Thymus (tissue), 11 donors: ENCODE measurements at regions not wholly inside any gene's neighbourhood (a gene's known extent, or its start where the extent isn't known, plus 50 kb on each side); places are given as distances from the start of the nearest gene placed in this dataset.

Experiments used
- DNase-seq, 9 donors: peaks; one replicate each; pipeline ENCODE4 v3.0.0-alpha.2; 2013; ENCODE audit warnings: low spot score in 9 of 9, low read depth in 6 of 9, missing footprints in 1 of 9
- H3K27ac ChIP-seq, 2 donors: one replicate each; pipeline ENCODE4 v1.5.1; 2013; ENCODE audit warnings: control low read depth in 1 of 2, low read depth in 1 of 2, low read length in 1 of 2, mild to moderate bottlenecking in 1 of 2, moderate library complexity in 1 of 2
- H3K27me3 ChIP-seq, 2 donors: one replicate each; pipeline ENCODE4 v1.5.1; 2013; ENCODE audit warnings: low read length in 1 of 2; ENCODE audit not compliant: control insufficient read depth in 2 of 2, insufficient read depth in 1 of 2
- H3K36me3 ChIP-seq, 2 donors: one replicate each; pipeline ENCODE4 v1.5.1; 2013; ENCODE audit warnings: low read length in 1 of 2, mild to moderate bottlenecking in 1 of 2, moderate library complexity in 1 of 2; ENCODE audit not compliant: control insufficient read depth in 2 of 2, insufficient read depth in 2 of 2
- H3K4me1 ChIP-seq, 2 donors: one replicate each; pipeline ENCODE4 v1.5.1; 2013; ENCODE audit warnings: low read length in 2 of 2; ENCODE audit not compliant: control insufficient read depth in 2 of 2, insufficient read depth in 2 of 2
- H3K4me3 ChIP-seq, 2 donors: one replicate each; pipeline ENCODE4 v1.5.1; 2013; ENCODE audit warnings: low read length in 2 of 2, control low read depth in 1 of 2, mild to moderate bottlenecking in 1 of 2
- H3K9me3 ChIP-seq, 2 donors: one replicate each; pipeline ENCODE4 v1.5.1; 2013; ENCODE audit warnings: low read length in 1 of 2, mild to moderate bottlenecking in 1 of 2; ENCODE audit not compliant: control insufficient read depth in 2 of 2, insufficient read depth in 1 of 2
- WGBS: extraction: QIAGEN DNeasy Blood & Tissue Kit; methylation state at CpG from one replicate; pipeline ENCODE4 v1.1.7; 2013; 5-methylcytosine and 5-hydroxymethylcytosine counted together
- donor health status: healthy.

- Histone ChIP-seq H3K4me3 (no peak overlapping the region), H3K27ac (no peak overlapping the region), H3K9me3 (no peaks in the 10 kb centered on the region), H3K27me3 (no peaks in the 10 kb centered on the region), H3K4me1 (peaks cover 12 to 19% of the 10 kb centered on the region in 2 donors), H3K36me3 (no peaks in the 10 kb centered on the region)
- WGBS: 91% methylated on average over 12 of the region's 12 CpGs
- DNase-seq: no peak
These were observed 68.5 kb upstream of the ITGA6 start for GRCh38 chr2:172358691-172359556.

- no peaks in the 10 kb centered on the region for H3K9me3 ChIP-seq
- H3K27me3 ChIP-seq: no peaks in the 10 kb centered on the region
- peaks cover 15 to 20% of the 10 kb centered on the region in 2 donors for H3K4me1 ChIP-seq
- WGBS: 96% methylated on average over 3 of the region's 3 CpGs
- H3K36me3 ChIP-seq: no peaks in the 10 kb centered on the region
- no peak overlapping the region for H3K4me3 ChIP-seq
- no peak overlapping the region for H3K27ac ChIP-seq
- DNase-seq: no peak
These were observed 66.0 kb upstream of the ITGA6 start for GRCh38 chr2:172361360-172361759.

GRCh38 chr2:172361840-172362239 is 65.5 kb upstream of the ITGA6 start:
- Histone ChIP-seq H3K27me3 (no peaks in the 10 kb centered on the region), H3K36me3 (no peaks in the 10 kb centered on the region), H3K9me3 (no peaks in the 10 kb centered on the region), H3K4me1 (peaks cover 15 to 20% of the 10 kb centered on the region in 2 donors), H3K4me3 (no peak overlapping the region), H3K27ac (no peak overlapping the region)
- 98% methylated on average over 6 of the region's 6 CpGs for WGBS
- no peak for DNase-seq

- peaks cover 3 to 6% of the 10 kb centered on the region in 2 donors for H3K4me1 ChIP-seq
- no peaks in the 10 kb centered on the region for H3K36me3 ChIP-seq
- H3K9me3 ChIP-seq: no peaks in the 10 kb centered on the region
- no peaks in the 10 kb centered on the region for H3K27me3 ChIP-seq
- no peak overlapping the region for H3K27ac ChIP-seq
- H3K4me3 ChIP-seq: no peak overlapping the region
- no peak for DNase-seq
- WGBS: 98% methylated on average over 1 of the region's 1 CpG
These were observed 63.1 kb upstream of the ITGA6 start for GRCh38 chr2:172364261-172364660.

GRCh38 chr2:172366596-172367150 is 60.7 kb upstream of the ITGA6 start:
- Histone ChIP-seq H3K27ac (no peak overlapping the region), H3K9me3 (peaks cover 0 to 6% of the 10 kb centered on the region in 2 donors), H3K27me3 (no peaks in the 10 kb centered on the region), H3K4me1 (peaks cover 3 to 17% of the 10 kb centered on the region in 2 donors), H3K4me3 (no peak overlapping the region), H3K36me3 (no peaks in the 10 kb centered on the region)
- WGBS: 84% methylated on average over 11 of the region's 11 CpGs
- DNase-seq: no peak

- no peaks in the 10 kb centered on the region for H3K27me3 ChIP-seq
These were observed 56.4 kb upstream of the ITGA6 start for GRCh38 chr2:172370821-172371455.

GRCh38 chr2:172372436-172372835 is 55.0 kb upstream of the ITGA6 start:
- Histone ChIP-seq H3K4me1 (peaks cover 0 to 11% of the 10 kb centered on the region in 2 donors), H3K9me3 (peaks cover 0 to 6% of the 10 kb centered on the region in 2 donors), H3K27me3 (no peaks in the 10 kb centered on the region), H3K27ac (no peak overlapping the region), H3K4me3 (no peak overlapping the region), H3K36me3 (no peaks in the 10 kb centered on the region)
- no peak for DNase-seq

More at GRCh38 chr2:172370821-172371455, 56.4 kb upstream of the ITGA6 start:
- no peak overlapping the region for H3K4me3 ChIP-seq
- H3K27ac ChIP-seq: no peak overlapping the region
- 76% methylated on average over 1 of the region's 1 CpG for WGBS
- peaks cover 0 to 6% of the 10 kb centered on the region in 2 donors for H3K9me3 ChIP-seq
- peaks cover 3 to 17% of the 10 kb centered on the region in 2 donors for H3K4me1 ChIP-seq
- DNase-seq: no peak
- H3K36me3 ChIP-seq: no peaks in the 10 kb centered on the region

- H3K36me3 ChIP-seq: no peaks in the 10 kb centered on the region
- peaks cover 0 to 6% of the 10 kb centered on the region in 2 donors for H3K9me3 ChIP-seq
- no peak for DNase-seq
- no peak overlapping the region for H3K27ac ChIP-seq
- peaks cover 0 to 11% of the 10 kb centered on the region in 2 donors for H3K4me1 ChIP-seq
- H3K4me3 ChIP-seq: no peak overlapping the region
- H3K27me3 ChIP-seq: no peaks in the 10 kb centered on the region
- 96% methylated on average over 5 of the region's 5 CpGs for whole genome bisulfite sequencing
These were observed 54.3 kb upstream of the ITGA6 start for GRCh38 chr2:172373076-172373475.

GRCh38 chr2:172373766-172374165 is 53.6 kb upstream of the ITGA6 start:
- H3K9me3 ChIP-seq: peaks cover 0 to 6% of the 10 kb centered on the region in 2 donors
- H3K4me3 ChIP-seq: no peak overlapping the region
- H3K27ac ChIP-seq: no peak overlapping the region
- peaks cover 0 to 11% of the 10 kb centered on the region in 2 donors for H3K4me1 ChIP-seq
- H3K36me3 ChIP-seq: no peaks in the 10 kb centered on the region
- 97% methylated on average over 3 of the region's 3 CpGs for WGBS
- DNase-seq: no peak
- H3K27me3 ChIP-seq: no peaks in the 10 kb centered on the region
